ENCODE measurements at regions not wholly inside any gene's neighbourhood (a gene's known extent, or its start where the extent isn't known, plus 50 kb on each side); places are given as distances from the start of the nearest gene placed in this dataset.

DNA sequence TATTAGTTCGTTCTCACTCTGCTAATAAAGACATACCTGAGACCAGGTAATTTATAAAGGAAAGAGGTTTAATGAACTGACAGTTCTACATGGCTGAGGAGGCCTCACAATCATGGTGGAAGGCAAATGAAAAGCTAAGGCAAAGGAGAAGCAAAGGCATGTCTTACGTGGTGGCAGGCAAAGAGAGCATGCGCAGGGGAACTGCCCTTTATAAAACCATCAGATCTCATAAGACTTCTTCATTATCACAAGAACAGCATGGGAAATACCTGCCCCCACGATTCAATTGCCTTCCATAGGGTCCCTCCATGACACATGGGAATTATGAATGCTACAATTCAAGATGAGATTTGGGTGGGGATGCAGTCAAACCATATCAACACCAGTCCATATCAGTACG lies 133.5 kb downstream of the ZNF621 start:
- TF ChIP-seq, protein P1, sequence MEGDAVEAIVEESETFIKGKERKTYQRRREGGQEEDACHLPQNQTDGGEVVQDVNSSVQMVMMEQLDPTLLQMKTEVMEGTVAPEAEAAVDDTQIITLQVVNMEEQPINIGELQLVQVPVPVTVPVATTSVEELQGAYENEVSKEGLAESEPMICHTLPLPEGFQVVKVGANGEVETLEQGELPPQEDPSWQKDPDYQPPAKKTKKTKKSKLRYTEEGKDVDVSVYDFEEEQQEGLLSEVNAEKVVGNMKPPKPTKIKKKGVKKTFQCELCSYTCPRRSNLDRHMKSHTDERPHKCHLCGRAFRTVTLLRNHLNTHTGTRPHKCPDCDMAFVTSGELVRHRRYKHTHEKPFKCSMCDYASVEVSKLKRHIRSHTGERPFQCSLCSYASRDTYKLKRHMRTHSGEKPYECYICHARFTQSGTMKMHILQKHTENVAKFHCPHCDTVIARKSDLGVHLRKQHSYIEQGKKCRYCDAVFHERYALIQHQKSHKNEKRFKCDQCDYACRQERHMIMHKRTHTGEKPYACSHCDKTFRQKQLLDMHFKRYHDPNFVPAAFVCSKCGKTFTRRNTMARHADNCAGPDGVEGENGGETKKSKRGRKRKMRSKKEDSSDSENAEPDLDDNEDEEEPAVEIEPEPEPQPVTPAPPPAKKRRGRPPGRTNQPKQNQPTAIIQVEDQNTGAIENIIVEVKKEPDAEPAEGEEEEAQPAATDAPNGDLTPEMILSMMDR (IDR thresholded peaks at IDR 0.05; ENCODE audit: borderline replicate concordance, extremely low read depth, low read length, poor library complexity, severe bottlenecking), result no peak
- no peak for TF ChIP-seq EZH2 (IDR thresholded peaks at IDR 0.05; ENCODE audit: borderline replicate concordance, low read depth, low read length, severe bottlenecking)

All from DND-41 (cell line).